ENCODE measurements at regions not wholly inside any gene's neighbourhood (a gene's known extent, or its start where the extent isn't known, plus 50 kb on each side); places are given as distances from the start of the nearest gene placed in this dataset.

DNA sequence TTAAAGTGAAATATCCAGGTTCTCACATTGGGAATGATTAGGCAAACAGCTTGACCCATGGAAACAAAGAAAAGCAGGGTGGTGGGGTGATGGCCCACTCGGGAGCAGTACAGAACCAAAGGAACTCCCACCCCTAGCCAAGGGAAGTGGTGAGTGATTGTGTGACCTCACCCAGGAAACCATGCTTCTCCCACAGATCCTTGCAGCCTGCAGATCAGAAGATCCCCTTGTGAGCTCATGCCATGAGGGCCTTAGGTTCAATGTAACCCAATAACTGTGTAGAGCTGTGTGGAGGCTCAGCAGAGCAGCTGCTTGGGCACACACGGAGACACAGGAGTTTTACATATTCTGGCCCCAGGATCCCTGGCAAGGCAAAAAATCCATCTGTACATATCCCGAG lies 311.8 kb upstream of the DPYD start:
- no peak for DNase-seq (ENCODE audit: low read depth)
- TF ChIP-seq, protein P1, sequence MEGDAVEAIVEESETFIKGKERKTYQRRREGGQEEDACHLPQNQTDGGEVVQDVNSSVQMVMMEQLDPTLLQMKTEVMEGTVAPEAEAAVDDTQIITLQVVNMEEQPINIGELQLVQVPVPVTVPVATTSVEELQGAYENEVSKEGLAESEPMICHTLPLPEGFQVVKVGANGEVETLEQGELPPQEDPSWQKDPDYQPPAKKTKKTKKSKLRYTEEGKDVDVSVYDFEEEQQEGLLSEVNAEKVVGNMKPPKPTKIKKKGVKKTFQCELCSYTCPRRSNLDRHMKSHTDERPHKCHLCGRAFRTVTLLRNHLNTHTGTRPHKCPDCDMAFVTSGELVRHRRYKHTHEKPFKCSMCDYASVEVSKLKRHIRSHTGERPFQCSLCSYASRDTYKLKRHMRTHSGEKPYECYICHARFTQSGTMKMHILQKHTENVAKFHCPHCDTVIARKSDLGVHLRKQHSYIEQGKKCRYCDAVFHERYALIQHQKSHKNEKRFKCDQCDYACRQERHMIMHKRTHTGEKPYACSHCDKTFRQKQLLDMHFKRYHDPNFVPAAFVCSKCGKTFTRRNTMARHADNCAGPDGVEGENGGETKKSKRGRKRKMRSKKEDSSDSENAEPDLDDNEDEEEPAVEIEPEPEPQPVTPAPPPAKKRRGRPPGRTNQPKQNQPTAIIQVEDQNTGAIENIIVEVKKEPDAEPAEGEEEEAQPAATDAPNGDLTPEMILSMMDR (IDR thresholded peaks at IDR 0.05; ENCODE audit: control insufficient read depth, insufficient read depth, low read depth, low read length, missing control alignments), result no peak
- no peak overlapping the region for H3K4me3 ChIP-seq (ENCODE audit: control insufficient read depth, low read depth, low read length)

DNA sequence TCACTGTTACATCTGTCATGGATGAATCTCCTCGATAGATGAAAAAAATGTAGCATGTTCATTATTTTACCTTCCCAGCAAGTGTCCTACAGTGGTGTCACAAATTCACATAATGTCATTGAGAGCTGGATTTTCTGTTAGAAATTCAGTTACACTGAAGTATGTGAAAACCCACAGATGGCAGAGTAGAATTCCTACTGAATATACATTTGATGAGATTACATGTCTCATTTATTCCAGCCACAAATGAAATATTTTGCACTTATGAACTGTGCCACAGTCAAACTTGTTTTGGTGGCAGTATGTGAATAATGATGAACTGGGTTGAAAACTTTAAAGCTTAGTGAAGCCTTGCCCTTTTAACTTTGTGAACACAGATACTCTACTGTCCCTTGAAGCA lies 301.9 kb upstream of the DPYD start:
- H3K4me3 ChIP-seq (ENCODE audit: control insufficient read depth, low read depth, low read length), result no peak overlapping the region
- no peak for DNase-seq (ENCODE audit: low read depth)
- TF ChIP-seq, protein P1 (IDR thresholded peaks at IDR 0.05; ENCODE audit: control insufficient read depth, insufficient read depth, low read depth, low read length, missing control alignments), result no peak

DNA sequence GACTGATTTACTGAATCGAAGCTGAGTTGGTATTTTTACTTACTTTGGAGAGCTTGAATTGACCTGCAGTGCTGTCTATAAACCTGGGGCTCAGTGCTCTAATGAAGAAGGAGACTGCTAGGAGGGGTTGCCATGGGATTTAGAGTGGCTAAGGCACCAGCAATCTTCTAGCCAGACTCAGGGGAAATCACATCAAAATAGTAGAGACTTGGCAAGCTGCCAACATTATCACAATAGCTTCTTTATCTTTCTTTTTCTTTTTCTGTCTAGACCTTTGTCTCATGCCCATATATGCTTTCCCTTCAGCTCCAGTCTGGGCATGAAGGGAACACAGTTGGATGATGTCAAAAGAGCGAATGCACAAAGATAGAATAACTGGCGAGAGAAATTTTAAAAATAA lies 301.1 kb upstream of the DPYD start:
- no peak overlapping the region for H3K4me3 ChIP-seq (ENCODE audit: control insufficient read depth, low read depth, low read length)
- TF ChIP-seq, protein P1 (IDR thresholded peaks at IDR 0.05; ENCODE audit: control insufficient read depth, insufficient read depth, low read depth, low read length, missing control alignments), result no peak
- DNase-seq (ENCODE audit: low read depth), result no peak

DNA sequence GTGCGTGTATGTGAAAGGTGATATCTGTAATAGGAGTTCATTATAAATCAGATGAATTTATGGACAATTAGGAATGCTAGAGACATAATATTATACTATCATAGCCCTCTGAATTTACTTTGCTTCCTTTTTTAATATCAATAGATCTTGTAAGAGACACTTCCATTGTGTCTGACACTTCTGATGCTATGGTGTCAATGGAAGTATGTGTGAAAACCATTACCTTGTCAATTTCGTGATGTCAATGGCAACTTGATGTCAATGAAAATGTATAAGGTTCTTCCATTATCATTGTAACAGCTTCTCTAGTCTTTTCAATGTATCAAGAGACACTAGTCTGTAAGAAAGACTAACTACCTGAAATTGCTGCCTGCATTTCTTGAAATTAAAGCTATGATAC lies 296.8 kb upstream of the DPYD start:
- TF ChIP-seq, protein P1 (IDR thresholded peaks at IDR 0.05; ENCODE audit: control insufficient read depth, insufficient read depth, low read depth, low read length, missing control alignments), result no peak
- H3K4me3 ChIP-seq (ENCODE audit: control insufficient read depth, low read depth, low read length), result no peak overlapping the region
- no peak for DNase-seq (ENCODE audit: low read depth)

DNA sequence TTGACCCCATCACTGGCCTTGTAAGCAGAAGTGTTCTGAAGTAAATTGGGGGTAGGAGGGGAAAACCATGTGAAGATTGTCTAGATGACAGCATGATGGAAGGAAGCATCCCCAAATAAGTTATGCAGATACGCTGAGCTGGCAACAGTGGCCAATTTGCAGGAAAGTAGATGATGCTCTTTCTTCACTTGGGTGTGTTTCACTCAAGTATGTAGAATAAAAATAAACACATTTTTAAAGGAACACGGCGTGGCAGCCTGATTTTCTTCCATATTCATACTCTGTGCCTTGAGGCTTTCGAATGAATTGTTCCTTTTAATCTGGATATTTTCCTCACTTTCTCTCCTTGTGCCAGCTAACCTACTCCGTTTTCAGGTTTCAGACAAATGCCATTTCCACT lies 295.5 kb upstream of the DPYD start:
- DNase-seq (ENCODE audit: low read depth), result no peak
- H3K4me3 ChIP-seq (ENCODE audit: control insufficient read depth, low read depth, low read length), result no peak overlapping the region
- TF ChIP-seq, protein P1 (IDR thresholded peaks at IDR 0.05; ENCODE audit: control insufficient read depth, insufficient read depth, low read depth, low read length, missing control alignments), result no peak

DNA sequence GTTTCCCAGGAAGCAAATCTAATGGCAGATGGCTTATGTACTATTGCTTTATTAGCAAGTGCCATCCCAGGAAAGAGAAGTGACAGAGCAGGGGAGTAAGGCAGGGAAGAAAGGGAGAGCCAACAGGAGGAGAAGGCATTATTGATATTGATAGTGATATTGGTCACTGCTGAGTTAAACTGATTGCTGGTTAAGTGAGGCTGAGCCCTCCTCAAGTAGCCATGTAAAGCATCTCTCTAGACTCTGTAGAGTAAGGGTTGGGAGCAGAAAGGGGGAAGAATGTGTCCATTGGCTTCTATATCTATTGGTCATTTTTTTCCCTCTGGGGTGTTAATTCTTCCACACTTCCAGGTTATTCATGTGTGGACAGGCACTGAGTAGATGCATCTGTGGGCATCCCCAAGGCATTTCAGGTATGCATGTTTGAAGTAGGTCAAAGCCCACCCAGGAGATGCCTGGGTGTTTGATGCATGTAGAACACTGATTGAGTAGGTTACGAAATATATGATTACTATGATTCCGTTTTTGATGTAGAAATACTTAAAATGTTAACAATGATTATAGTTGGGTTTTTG lies 290.5 kb upstream of the DPYD start:
- no peak for DNase-seq (ENCODE audit: low read depth)
- no peak overlapping the region for H3K4me3 ChIP-seq (ENCODE audit: control insufficient read depth, low read depth, low read length)
- TF ChIP-seq, protein P1 (IDR thresholded peaks at IDR 0.05; ENCODE audit: control insufficient read depth, insufficient read depth, low read depth, low read length, missing control alignments), result no peak

DNA sequence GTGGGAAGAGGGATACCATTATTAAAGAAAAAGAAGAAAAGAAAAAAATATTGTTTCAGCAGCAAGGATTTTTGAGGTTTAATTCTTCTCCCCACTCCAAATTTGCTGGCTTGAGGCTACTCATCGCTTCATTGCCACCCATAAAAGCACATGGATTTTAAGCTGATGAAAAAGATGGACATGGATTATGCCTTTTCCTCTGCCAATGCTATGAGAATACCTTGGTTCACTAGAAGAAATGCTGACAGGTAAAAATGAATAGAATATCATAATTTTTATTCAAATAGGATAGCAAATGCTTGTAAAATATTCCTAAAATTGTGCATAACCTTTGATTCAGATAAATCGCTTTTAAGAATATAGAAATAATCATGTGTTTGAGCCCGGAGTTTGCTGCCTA lies 289.7 kb upstream of the DPYD start:
- DNase-seq (ENCODE audit: low read depth), result no peak
- H3K4me3 ChIP-seq (ENCODE audit: control insufficient read depth, low read depth, low read length), result no peak overlapping the region; the same call in 1 of the 2 replicates
- TF ChIP-seq, protein P1 (IDR thresholded peaks at IDR 0.05; ENCODE audit: control insufficient read depth, insufficient read depth, low read depth, low read length, missing control alignments), result no peak
